Endothelial cell of umbilical vein (primary cell): ENCODE measurements at regions not wholly inside any gene's neighbourhood (a gene's known extent, or its start where the extent isn't known, plus 50 kb on each side); places are given as distances from the start of the nearest gene placed in this dataset.

Experiments
- BruUV-seq: library from RNA; stranded (reverse); fragments of 400-500 nt; replicated peaks from 2 replicates; lab custom pipeline; 2021; lab: Mats Ljungman, UMichigan
- CTCF ChIA-PET: fragments of 300-600, 350-600 bp; sonication (Branson Sonifier 250); formaldehyde crosslinking; loops from one replicate; lab custom pipeline; 2021; ENCODE audit warnings: antibody characterized with exemption, inconsistent platforms; lab: Charles Lee
- POLR2A ChIA-PET: fragments of 300-600, 350-600 bp; sonication (Branson Sonifier 250); formaldehyde crosslinking; loops from one replicate; lab custom pipeline; 2021; ENCODE audit warnings: antibody characterized with exemption, inconsistent platforms; lab: Charles Lee
- DNase-seq: peaks from one replicate; pipeline ENCODE4 v3.0.0-alpha.2; 2011; ENCODE audit warnings: low read depth, low spot score
- FAIRE-seq: peaks from 2 replicates; lab custom pipeline; 2011; peaks lifted over from hg19 to GRCh38; lab: Jason Lieb, UNC
- H2AFZ ChIP-seq: 2 replicates; pipeline ENCODE4 v1.6.0; 2012; ENCODE audit warnings: low read depth, low read length, control low read depth, inconsistent platforms
- H3K27ac ChIP-seq: 2 replicates; pipeline ENCODE4 v1.5.1; 2011; ENCODE audit warnings: low read depth, mild to moderate bottlenecking, control low read depth, low read length, moderate library complexity; ENCODE audit not compliant: insufficient read depth
- H3K27me3 ChIP-seq, 2 experiments: 2 replicates each; pipeline versions ENCODE4 v1.6.0 to v1.6.1; 2011; ENCODE audit warnings: low read length in 2 of 2, mixed read lengths in 1 of 2; ENCODE audit not compliant: control insufficient read depth in 2 of 2, insufficient read depth in 2 of 2
- H3K36me3 ChIP-seq, 2 experiments: 2 replicates in 1 of 2; 3 replicates in 1 of 2; pipeline ENCODE4 v1.5.1; 2011; ENCODE audit warnings: low read length in 2 of 2, mild to moderate bottlenecking in 1 of 2, moderate library complexity in 1 of 2; ENCODE audit not compliant: control insufficient read depth in 2 of 2, insufficient read depth in 2 of 2; ENCODE audit errors: extremely low read depth in 1 of 2
- H3K4me1 ChIP-seq: 3 replicates; pipeline ENCODE4 v1.5.1; 2011; ENCODE audit warnings: mild to moderate bottlenecking, low read length; ENCODE audit not compliant: control insufficient read depth, insufficient read depth; ENCODE audit errors: extremely low read depth
- H3K4me2 ChIP-seq: 2 replicates; pipeline ENCODE4 v1.6.1; 2011; ENCODE audit warnings: low read length, control low read depth, mixed read lengths; ENCODE audit not compliant: insufficient read depth
- H3K4me3 ChIP-seq, 3 experiments: fragments of 200-600 bp in 1 of 3; sonication (generic), shearing (Covaris generic) in 1 of 3; replicated peaks in 1 of 3; 2 replicates each; pipeline ENCODE4 v1.5.1; 2011 to 2016; ENCODE audit warnings: control low read depth in 3 of 3, low read length in 3 of 3, mild to moderate bottlenecking in 2 of 3, inconsistent platforms in 1 of 3, low read depth in 1 of 3, moderate library complexity in 1 of 3; ENCODE audit not compliant: insufficient read depth in 1 of 3
- H3K79me2 ChIP-seq: 2 replicates; pipeline ENCODE4 v1.6.0; 2012; ENCODE audit warnings: low read length, inconsistent platforms; ENCODE audit not compliant: control insufficient read depth, insufficient read depth
- H3K9ac ChIP-seq: replicated peaks from 2 replicates; pipeline ENCODE3; 2011; ENCODE audit warnings: low read length, control low read depth; ENCODE audit not compliant: insufficient read depth; ENCODE audit errors: extremely low read depth
- H3K9me1 ChIP-seq: replicated peaks from 3 replicates; pipeline ENCODE4 v1.6.0; 2011; ENCODE audit warnings: mild to moderate bottlenecking, low read length; ENCODE audit not compliant: control insufficient read depth, insufficient read depth; ENCODE audit errors: extremely low read depth
- H3K9me3 ChIP-seq: replicated peaks from 2 replicates; pipeline ENCODE4 v1.5.1; 2012; ENCODE audit warnings: low read length, inconsistent platforms; ENCODE audit not compliant: control insufficient read depth, insufficient read depth
- H4K20me1 ChIP-seq: replicated peaks from 2 replicates; pipeline ENCODE3; 2011; ENCODE audit warnings: mild to moderate bottlenecking, low read length; ENCODE audit not compliant: control insufficient read depth, insufficient read depth; ENCODE audit errors: extremely low read depth
- EZH2 ChIP-seq: IDR thresholded peaks from 2 replicates; pipeline ENCODE4 v1.6.1; 2012; ENCODE audit warnings: borderline replicate concordance, low read depth, mild to moderate bottlenecking, moderate library complexity, low read length, inconsistent platforms; ENCODE audit not compliant: severe bottlenecking
- MYC ChIP-seq: IDR thresholded peaks from one replicate; pipeline ENCODE4 v1.6.1; 2011; ENCODE audit warnings: mild to moderate bottlenecking, low read depth, low read length
- POLR2A ChIP-seq: IDR thresholded peaks from 2 replicates; pipeline ENCODE4 v1.6.1; 2012; ENCODE audit warnings: low read depth, mild to moderate bottlenecking, control low read depth, low read length
- POLR2AphosphoS5 ChIP-seq: IDR thresholded peaks from 2 replicates; pipeline ENCODE4 v1.6.1; 2012; ENCODE audit warnings: low read depth, mild to moderate bottlenecking, control low read depth, low read length, moderate library complexity; ENCODE audit not compliant: insufficient read depth
- dilution Hi-C: fragments of 300-500 bp; cut with MboI; formaldehyde crosslinking; loops from one replicate; pipeline ENCODE4 v1.15.0; 2019; ENCODE audit warnings: low sequenced_read_pairs; ENCODE audit not compliant: extremely low pct_ligation_motif_present
- intact Hi-C: fragments of 100-400 bp; cut with micrococcal nuclease; formaldehyde crosslinking; loops from one replicate; pipeline ENCODE4 v1.10.0; 2022
- TF ChIP-seq, protein P1 (sequence below), 2 donors: IDR thresholded peaks; 1 replicate in 1 of 2; 2 replicates in 1 of 2; pipeline ENCODE4 v1.5.1; 2011; ENCODE audit warnings: low read length in 2 of 2, mild to moderate bottlenecking in 2 of 2, moderate library complexity in 2 of 2, control low read depth in 1 of 2, inconsistent platforms in 1 of 2, low read depth in 1 of 2; ENCODE audit not compliant: insufficient read depth in 1 of 2; ENCODE audit errors: extremely low read depth in 1 of 2
- TF ChIP-seq, protein P2 (sequence below): IDR thresholded peaks from 2 replicates; pipeline ENCODE4 v1.6.1; 2011; ENCODE audit not compliant: insufficient read depth, insufficient read length

DNA sequence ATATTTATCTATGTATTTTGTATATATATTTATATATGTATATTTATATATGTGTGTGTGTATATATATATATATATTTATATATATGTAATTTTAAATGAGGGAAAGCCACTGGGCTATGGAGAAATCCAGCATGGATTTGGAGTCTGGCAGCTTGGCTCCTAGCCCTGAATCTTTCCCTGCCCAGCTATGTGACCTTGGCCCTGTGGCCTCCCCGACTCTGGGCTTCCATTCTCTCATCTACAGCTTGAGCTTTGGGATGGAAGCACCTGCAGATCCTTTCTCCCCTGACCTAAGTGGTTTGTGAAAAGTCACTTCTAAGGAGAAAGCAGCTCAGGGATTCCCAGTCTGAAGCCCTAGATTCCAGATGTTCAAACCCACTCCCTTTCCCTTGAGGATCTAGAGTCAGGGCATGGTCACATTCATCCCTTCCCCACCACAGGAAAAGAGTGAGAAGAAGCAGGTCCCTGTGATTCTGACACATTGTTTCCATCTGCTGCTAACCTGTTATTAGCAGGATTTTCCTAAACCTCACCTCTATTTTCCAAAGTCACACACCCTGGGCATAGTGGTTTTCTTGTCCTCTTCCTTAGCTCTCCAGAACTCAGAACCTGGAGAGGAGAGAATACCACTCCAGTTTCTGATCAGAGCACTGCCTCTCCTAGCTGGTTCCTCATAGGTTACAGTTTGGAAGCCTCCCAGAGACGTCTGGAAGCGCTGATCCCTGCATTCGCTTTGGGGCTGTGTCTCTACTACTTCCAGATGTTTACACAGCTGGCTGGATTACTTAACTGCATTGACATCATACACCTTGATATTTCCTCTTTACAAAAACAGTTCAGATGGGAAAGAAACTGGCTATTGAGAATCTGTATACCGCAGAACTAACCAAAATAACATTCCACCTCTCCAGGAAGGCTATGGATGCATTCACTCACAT is 327.5 kb upstream of the ZMIZ1 start:
- no peaks in the 10 kb centered on the region for H3K79me2 ChIP-seq

More for the DNA sequence above, 327.5 kb upstream of the ZMIZ1 start:
- no peak overlapping the region for H3K9ac ChIP-seq
- no peak for TF ChIP-seq POLR2AphosphoS5
- TF ChIP-seq POLR2A: no peak
- no peak for TF ChIP-seq EZH2
- TF ChIP-seq MYC: no peak
- TF ChIP-seq, protein P1, sequence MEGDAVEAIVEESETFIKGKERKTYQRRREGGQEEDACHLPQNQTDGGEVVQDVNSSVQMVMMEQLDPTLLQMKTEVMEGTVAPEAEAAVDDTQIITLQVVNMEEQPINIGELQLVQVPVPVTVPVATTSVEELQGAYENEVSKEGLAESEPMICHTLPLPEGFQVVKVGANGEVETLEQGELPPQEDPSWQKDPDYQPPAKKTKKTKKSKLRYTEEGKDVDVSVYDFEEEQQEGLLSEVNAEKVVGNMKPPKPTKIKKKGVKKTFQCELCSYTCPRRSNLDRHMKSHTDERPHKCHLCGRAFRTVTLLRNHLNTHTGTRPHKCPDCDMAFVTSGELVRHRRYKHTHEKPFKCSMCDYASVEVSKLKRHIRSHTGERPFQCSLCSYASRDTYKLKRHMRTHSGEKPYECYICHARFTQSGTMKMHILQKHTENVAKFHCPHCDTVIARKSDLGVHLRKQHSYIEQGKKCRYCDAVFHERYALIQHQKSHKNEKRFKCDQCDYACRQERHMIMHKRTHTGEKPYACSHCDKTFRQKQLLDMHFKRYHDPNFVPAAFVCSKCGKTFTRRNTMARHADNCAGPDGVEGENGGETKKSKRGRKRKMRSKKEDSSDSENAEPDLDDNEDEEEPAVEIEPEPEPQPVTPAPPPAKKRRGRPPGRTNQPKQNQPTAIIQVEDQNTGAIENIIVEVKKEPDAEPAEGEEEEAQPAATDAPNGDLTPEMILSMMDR (IDR thresholded peaks at IDR 0.05; ENCODE audit: extremely low read depth in 1 of 2, insufficient read depth in 1 of 2, low read depth in 1 of 2, low read length in 2 of 2): no peak
- TF ChIP-seq, protein P2, sequence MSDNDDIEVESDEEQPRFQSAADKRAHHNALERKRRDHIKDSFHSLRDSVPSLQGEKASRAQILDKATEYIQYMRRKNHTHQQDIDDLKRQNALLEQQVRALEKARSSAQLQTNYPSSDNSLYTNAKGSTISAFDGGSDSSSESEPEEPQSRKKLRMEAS: no peak
- FAIRE-seq: no peak
- dilution Hi-C loops: no loop called here
- H3K4me2 ChIP-seq: no peak overlapping the region
- no peak overlapping the region for H2AFZ ChIP-seq
- H3K27me3 ChIP-seq: peaks cover 3 to 11% of the 10 kb centered on the region in 2 experiments
- ChIA-PET POLR2A (no interaction called here), CTCF (interaction anchor here (1.0 to 1.5 kb wide), 3 partner anchors 8 to 15 kb away, joined by 3 to 5 read pairs (median 3); no protein-coding TSS in a partner anchor)
- no peaks in the 10 kb centered on the region for H4K20me1 ChIP-seq
- H3K4me3 ChIP-seq: no peak overlapping the region
- no TSS peak for BruUV-seq
- no peaks in the 10 kb centered on the region for H3K9me1 ChIP-seq
- H3K27ac ChIP-seq: no peak overlapping the region
- no peaks in the 10 kb centered on the region for H3K9me3 ChIP-seq
- intact Hi-C loops: no loop called here
- H3K4me1 ChIP-seq: no peaks in the 10 kb centered on the region
- no peaks in the 10 kb centered on the region for H3K36me3 ChIP-seq
- no peak for DNase-seq
